Psoas muscle (tissue), 7 donors: ENCODE measurements at regions not wholly inside any gene's neighbourhood (a gene's known extent, or its start where the extent isn't known, plus 50 kb on each side); places are given as distances from the start of the nearest gene placed in this dataset.

Experiments used
- ATAC-seq, 4 donors: fragments of 200-7000 bp; cut with Tn5 transposase; one replicate each; pipeline ENCODE4 v1.9.1; 2020; ENCODE audit warnings: moderate library complexity in 3 of 4, mild to moderate bottlenecking in 2 of 4
- DNase-seq, 2 donors: peaks; one replicate each; pipeline ENCODE4 v3.0.0-alpha.2; 2020
- H3K27ac ChIP-seq: fragments of 200-600 bp; one replicate; pipeline ENCODE4 v1.8.0; 2022
- H3K27me3 ChIP-seq, 3 donors: fragments of 200-600 bp in 1 of 3; one replicate each; pipeline versions ENCODE4 v1.6.1 to v1.8.0; 2013 to 2022; ENCODE audit warnings: low read length in 2 of 3, mild to moderate bottlenecking in 2 of 3, moderate library complexity in 1 of 3; ENCODE audit not compliant: insufficient read depth in 3 of 3
- H3K36me3 ChIP-seq, 2 donors: fragments of 200-600 bp in 1 of 2; one replicate each; pipeline versions ENCODE4 v1.6.1 to v1.8.0; 2013 to 2022; ENCODE audit warnings: low read depth in 1 of 2, mild to moderate bottlenecking in 1 of 2, moderate library complexity in 1 of 2; ENCODE audit not compliant: insufficient read depth in 1 of 2
- H3K4me1 ChIP-seq: fragments of 200-600 bp; one replicate; pipeline ENCODE4 v1.8.0; 2022
- H3K4me3 ChIP-seq: fragments of 200-600 bp; one replicate; pipeline ENCODE4 v1.8.0; 2022; ENCODE audit warnings: mild to moderate bottlenecking
- H3K9me3 ChIP-seq: fragments of 200-600 bp; one replicate; pipeline ENCODE4 v1.8.0; 2022
- WGBS, 3 donors: extraction: QIAGEN DNeasy Blood & Tissue Kit; methylation state at CpG; one replicate each; pipeline versions ENCODE4 v1.1.6 to v1.1.7; 2013; 5-methylcytosine and 5-hydroxymethylcytosine counted together
- intact Hi-C, 2 donors: fragments of 100-400 bp; cut with DNase I; formaldehyde crosslinking; loops; one replicate each; pipeline versions ENCODE4 v1.11.0 to v1.14.2; 2022
- TF ChIP-seq, protein P1 (sequence below): fragments of 200-600 bp; IDR thresholded peaks from one replicate; pipeline ENCODE4 v1.8.0; 2022; ENCODE audit warnings: antibody characterized with exemption
- donor health status: healthy with polysubstance abuse.
- donor health status: DM: no; HTN: no; CAD: no; lungs with moderate emphysema.
- donor health status: Bipolar disorder and iron deficiency.
- donor health status: healthy.
- donor health status: DM: yes; HTN: yes; CAD: no.
- donor health status: DM: no; HTN: no; CAD: no.
- donor health status: DM: yes; HTN: yes; CAD: no.

DNA sequence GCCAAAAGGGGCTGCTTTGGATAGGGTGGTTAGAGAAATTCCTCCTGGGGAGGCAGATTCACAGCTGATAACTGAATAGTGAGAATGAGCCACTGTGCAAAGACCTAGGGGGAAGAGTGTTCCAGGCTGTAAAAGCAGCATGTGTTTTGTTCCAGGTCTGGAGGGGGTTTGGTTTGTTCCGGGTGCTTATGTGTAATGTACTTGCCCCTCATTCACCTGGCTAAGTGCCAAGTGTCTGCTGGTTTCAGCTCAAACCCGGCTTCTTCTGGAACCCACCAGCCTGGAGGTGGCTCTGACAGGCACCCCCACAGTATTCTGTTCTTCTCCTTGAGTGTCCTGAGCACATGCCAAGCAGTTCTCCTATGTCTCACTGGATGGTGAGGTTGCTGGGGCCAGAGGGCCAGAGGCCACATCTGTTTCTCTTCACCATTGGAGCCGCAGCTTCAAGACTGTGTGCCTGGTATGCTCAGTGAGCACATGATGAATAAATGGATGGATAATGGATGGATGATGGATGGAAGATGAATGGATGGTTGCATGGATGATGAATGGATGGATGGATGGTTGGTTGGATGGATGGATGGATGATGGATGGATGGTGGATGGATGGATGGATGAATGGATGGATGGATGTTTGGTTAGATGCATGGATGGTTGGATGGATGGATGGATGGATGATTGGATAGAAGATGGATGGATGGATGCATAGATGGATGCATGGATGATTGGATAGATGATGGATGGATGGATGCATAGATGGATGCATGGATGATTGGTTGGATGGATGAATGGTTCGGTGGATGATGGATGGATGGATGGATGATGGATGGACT, 227.6 kb downstream of the BMP7 start:
- ATAC-seq, result no peak
- H3K27me3 ChIP-seq, result peaks cover 0 to 3% (median 2%) of the 10 kb centered on the region in 3 donors
- H3K9me3 ChIP-seq, result no peaks in the 10 kb centered on the region
- H3K27ac ChIP-seq, result no peak overlapping the region
- no peak overlapping the region for H3K4me3 ChIP-seq
- H3K4me1 ChIP-seq, result no peaks in the 10 kb centered on the region
- no peak for DNase-seq
- intact Hi-C loops, result no loop called here
- H3K36me3 ChIP-seq, result no peaks in the 10 kb centered on the region
- TF ChIP-seq, protein P1, sequence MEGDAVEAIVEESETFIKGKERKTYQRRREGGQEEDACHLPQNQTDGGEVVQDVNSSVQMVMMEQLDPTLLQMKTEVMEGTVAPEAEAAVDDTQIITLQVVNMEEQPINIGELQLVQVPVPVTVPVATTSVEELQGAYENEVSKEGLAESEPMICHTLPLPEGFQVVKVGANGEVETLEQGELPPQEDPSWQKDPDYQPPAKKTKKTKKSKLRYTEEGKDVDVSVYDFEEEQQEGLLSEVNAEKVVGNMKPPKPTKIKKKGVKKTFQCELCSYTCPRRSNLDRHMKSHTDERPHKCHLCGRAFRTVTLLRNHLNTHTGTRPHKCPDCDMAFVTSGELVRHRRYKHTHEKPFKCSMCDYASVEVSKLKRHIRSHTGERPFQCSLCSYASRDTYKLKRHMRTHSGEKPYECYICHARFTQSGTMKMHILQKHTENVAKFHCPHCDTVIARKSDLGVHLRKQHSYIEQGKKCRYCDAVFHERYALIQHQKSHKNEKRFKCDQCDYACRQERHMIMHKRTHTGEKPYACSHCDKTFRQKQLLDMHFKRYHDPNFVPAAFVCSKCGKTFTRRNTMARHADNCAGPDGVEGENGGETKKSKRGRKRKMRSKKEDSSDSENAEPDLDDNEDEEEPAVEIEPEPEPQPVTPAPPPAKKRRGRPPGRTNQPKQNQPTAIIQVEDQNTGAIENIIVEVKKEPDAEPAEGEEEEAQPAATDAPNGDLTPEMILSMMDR, result no peak
- 56 to 66% (median 58%) methylated on average over 4 of the region's 4 CpGs for WGBS, 3 donors

DNA sequence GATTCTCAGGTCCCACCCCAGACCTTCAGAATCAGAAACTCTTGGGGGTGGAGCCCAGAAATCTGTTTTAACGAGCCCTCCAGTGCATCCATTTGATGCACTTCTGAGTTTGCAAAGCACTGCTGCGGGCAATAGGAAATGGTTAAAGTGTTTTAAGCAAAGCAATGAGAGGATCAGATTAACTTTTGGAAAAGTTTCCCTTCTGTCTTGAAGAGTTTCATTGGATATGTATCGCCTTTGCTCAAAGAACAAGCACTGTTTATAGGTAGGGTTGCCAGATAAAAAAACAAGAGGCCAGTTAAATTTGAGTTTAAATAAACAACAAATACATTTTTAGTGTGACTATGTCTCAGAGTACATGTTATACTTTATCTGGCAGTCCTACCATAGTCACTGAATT, 226.0 kb downstream of the BMP7 start:
- Histone ChIP-seq H3K36me3 (no peaks in the 10 kb centered on the region), H3K27ac (no peak overlapping the region), H3K4me3 (no peak overlapping the region), H3K27me3 (peaks cover 0 to 4% (median 3%) of the 10 kb centered on the region in 3 donors), H3K9me3 (no peaks in the 10 kb centered on the region), H3K4me1 (no peaks in the 10 kb centered on the region)
- 57 to 66% (median 59%) methylated on average over 3 of the region's 3 CpGs for WGBS, 3 donors
- ATAC-seq, result no peak
- DNase-seq, result no peak
- intact Hi-C loops, result no loop called here
- TF ChIP-seq, protein P1, result no peak

DNA sequence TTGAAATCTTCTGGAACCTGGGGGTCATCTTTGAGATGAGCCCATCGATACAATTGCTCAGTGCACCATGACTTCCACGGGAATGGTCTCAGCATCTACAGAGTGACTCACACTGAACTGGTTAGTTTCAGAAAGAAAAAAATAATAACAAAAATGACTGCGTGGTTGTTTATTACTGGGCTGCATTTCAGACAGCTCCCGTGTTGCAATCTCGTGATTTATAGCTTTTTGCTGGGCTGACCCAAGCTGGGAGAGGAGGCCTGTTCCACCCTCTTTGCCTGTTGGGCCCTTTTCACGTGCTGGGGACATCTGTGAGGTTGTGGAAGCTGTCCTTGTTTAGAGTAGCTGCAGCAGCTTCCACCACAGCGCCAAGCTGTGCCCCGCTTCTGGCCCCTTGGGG, 225.5 kb downstream of the BMP7 start:
- Histone ChIP-seq H3K9me3 (no peaks in the 10 kb centered on the region), H3K36me3 (no peaks in the 10 kb centered on the region), H3K27me3 (peaks cover 0 to 4% (median 3%) of the 10 kb centered on the region in 3 donors), H3K27ac (no peak overlapping the region), H3K4me3 (no peak overlapping the region), H3K4me1 (no peaks in the 10 kb centered on the region)
- DNase-seq (no peak), ATAC-seq (no peak)
- intact Hi-C loops, result no loop called here
- TF ChIP-seq, protein P1, result no peak
- WGBS, 3 donors, result 30 to 44% (median 40%) methylated on average over 8 of the region's 8 CpGs

DNA sequence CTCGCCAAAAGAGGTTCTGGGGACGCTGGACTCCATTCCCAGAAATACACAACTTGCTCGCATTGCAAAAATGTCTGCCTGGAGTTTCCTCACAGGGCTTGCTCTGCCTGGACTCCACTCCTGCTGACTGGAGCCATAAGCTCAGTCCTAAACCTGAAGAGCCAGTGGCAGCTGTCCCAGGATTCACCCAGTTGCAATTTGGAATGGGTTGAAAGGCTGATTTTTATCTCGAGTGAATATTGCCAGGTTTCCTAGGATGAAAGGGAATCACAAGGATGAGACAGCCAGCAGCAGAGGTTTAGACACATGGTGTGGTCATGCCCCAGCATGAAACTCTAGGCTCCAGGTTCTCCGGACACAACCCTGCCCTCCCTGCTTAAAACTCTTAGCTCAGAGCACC, 223.3 kb downstream of the BMP7 start:
- TF ChIP-seq, protein P1, result no peak
- H3K36me3 ChIP-seq, result no peaks in the 10 kb centered on the region
- ATAC-seq, result no peak
- H3K9me3 ChIP-seq, result no peaks in the 10 kb centered on the region
- DNase-seq, result no peak
- intact Hi-C loops, result no loop called here
- 50 to 71% (median 58%) methylated on average over 5 of the region's 5 CpGs for WGBS, 3 donors
- H3K27ac ChIP-seq, result no peak overlapping the region
- H3K4me1 ChIP-seq, result no peaks in the 10 kb centered on the region
- H3K4me3 ChIP-seq, result no peak overlapping the region
- peaks cover 0 to 3% (median 2%) of the 10 kb centered on the region in 3 donors for H3K27me3 ChIP-seq
